Keratinocyte (primary cell): ENCODE measurements at regions not wholly inside any gene's neighbourhood (a gene's known extent, or its start where the extent isn't known, plus 50 kb on each side); places are given as distances from the start of the nearest gene placed in this dataset.
"Not testable (repeated sequence)": the region's sequence is repeated elsewhere in the genome, so short reads cannot be mapped to it uniquely, and the experiment has no call there.

ENCODE experiments used
- DNase-seq: peaks from one replicate; pipeline ENCODE4 v3.0.0-alpha.2; 2011; ENCODE audit warnings: low read depth, missing footprints, low spot score
- FAIRE-seq: peaks from 2 replicates; lab custom pipeline; 2011; peaks lifted over from hg19 to GRCh38; lab: Jason Lieb, UNC
- H2AFZ ChIP-seq: 2 replicates; pipeline ENCODE4 v1.6.0; 2012; ENCODE audit warnings: low read length, control low read depth, inconsistent platforms; ENCODE audit not compliant: control insufficient read depth
- H3K27ac ChIP-seq: 2 replicates; pipeline ENCODE4 v1.5.1; 2011; ENCODE audit warnings: low read length; ENCODE audit not compliant: control insufficient read depth, insufficient read depth
- H3K27me3 ChIP-seq: 3 replicates; pipeline ENCODE4 v1.6.0; 2011; ENCODE audit warnings: low read length; ENCODE audit not compliant: control insufficient read depth, insufficient read depth; ENCODE audit errors: extremely low read depth
- H3K36me3 ChIP-seq, 2 experiments: 2 replicates in 1 of 2; 3 replicates in 1 of 2; pipeline ENCODE4 v1.5.1; 2011; ENCODE audit warnings: low read length in 2 of 2, mild to moderate bottlenecking in 1 of 2; ENCODE audit not compliant: control insufficient read depth in 2 of 2, insufficient read depth in 2 of 2; ENCODE audit errors: extremely low read depth in 1 of 2
- H3K4me1 ChIP-seq: 3 replicates; pipeline ENCODE4 v1.5.1; 2011; ENCODE audit warnings: low read length; ENCODE audit not compliant: control insufficient read depth, insufficient read depth; ENCODE audit errors: extremely low read depth
- H3K4me2 ChIP-seq: 3 replicates; pipeline ENCODE4 v1.6.0; 2011; ENCODE audit warnings: low read depth, low read length; ENCODE audit not compliant: control insufficient read depth, insufficient read depth; ENCODE audit errors: extremely low read depth
- H3K4me3 ChIP-seq, 3 experiments: fragments of 200-600 bp in 1 of 3; sonication (generic) in 1 of 3; 2 replicates in 2 of 3; 3 replicates in 1 of 3; pipeline ENCODE4 v1.5.1; 2011 to 2016; ENCODE audit warnings: low read length in 3 of 3, mild to moderate bottlenecking in 3 of 3, control low read depth in 2 of 3, inconsistent platforms in 1 of 3, low read depth in 1 of 3, mixed read lengths in 1 of 3, mixed run types in 1 of 3, moderate library complexity in 1 of 3; ENCODE audit not compliant: control insufficient read depth in 2 of 3, insufficient read depth in 2 of 3; ENCODE audit errors: extremely low read depth in 1 of 3
- H3K79me2 ChIP-seq: 2 replicates; pipeline ENCODE4 v1.6.0; 2012; ENCODE audit warnings: low read length; ENCODE audit not compliant: control insufficient read depth, insufficient read depth
- H3K9ac ChIP-seq: 3 replicates; pipeline ENCODE4 v1.6.0; 2011; ENCODE audit warnings: low read length; ENCODE audit not compliant: control insufficient read depth, insufficient read depth; ENCODE audit errors: extremely low read depth
- H3K9me1 ChIP-seq: 3 replicates; pipeline ENCODE4 v1.6.0; 2011; ENCODE audit warnings: low read length; ENCODE audit not compliant: control insufficient read depth, insufficient read depth; ENCODE audit errors: extremely low read depth
- H3K9me3 ChIP-seq: 2 replicates; pipeline ENCODE4 v1.5.1; 2012; ENCODE audit warnings: low read depth, low read length; ENCODE audit not compliant: control insufficient read depth
- H4K20me1 ChIP-seq: 3 replicates; pipeline ENCODE4 v1.6.0; 2011; ENCODE audit warnings: low read length; ENCODE audit not compliant: control insufficient read depth, insufficient read depth; ENCODE audit errors: extremely low read depth
- CTCF ChIP-seq, 3 experiments: IDR thresholded peaks in 1 of 3; conservative IDR thresholded peaks in 1 of 3; optimal IDR thresholded peaks in 1 of 3; 2 replicates in 2 of 3; 3 replicates in 1 of 3; pipeline versions ENCODE3 to v1.5.1; 2011; ENCODE audit warnings: low read length in 3 of 3, mild to moderate bottlenecking in 3 of 3, moderate library complexity in 2 of 3, control low read depth in 1 of 3, inconsistent platforms in 1 of 3; ENCODE audit not compliant: insufficient read depth in 2 of 3; ENCODE audit errors: extremely low read depth in 1 of 3
- EZH2 ChIP-seq: IDR thresholded peaks from one replicate; pipeline ENCODE4 v1.6.1; 2012; ENCODE audit warnings: inconsistent platforms, mild to moderate bottlenecking, low read length, moderate library complexity
- dilution Hi-C: fragments of 300-500 bp; cut with MboI; formaldehyde crosslinking; loops from one replicate; pipeline ENCODE4 v1.7.0; 2020; ENCODE audit warnings: low sequenced_read_pairs; ENCODE audit not compliant: extremely low pct_ligation_motif_present

- Histone ChIP-seq H3K4me2 (no peak overlapping the region), H3K9me1 (no peaks in the 10 kb centered on the region), H3K9ac (no peak overlapping the region), H3K4me1 (no peaks in the 10 kb centered on the region), H3K9me3 (no peaks in the 10 kb centered on the region), H3K27ac (no peak overlapping the region), H4K20me1 (no peaks in the 10 kb centered on the region), H3K79me2 (no peaks in the 10 kb centered on the region), H3K36me3 (no peaks in the 10 kb centered on the region), H3K4me3 (no peak overlapping the region), H2AFZ (no peak overlapping the region), H3K27me3 (no peaks in the 10 kb centered on the region)
- no peak for DNase-seq
- TF ChIP-seq CTCF (optimal IDR thresholded peaks at IDR 0.05 in 1 of 3, IDR thresholded peaks at IDR 0.05 in 1 of 3, conservative IDR thresholded peaks at IDR 0.05 in 1 of 3; ENCODE audit: extremely low read depth in 1 of 3, insufficient read depth in 2 of 3, low read length in 3 of 3): no peak
- no peak for TF ChIP-seq EZH2
- dilution Hi-C loops: no loop called here
- no peak for FAIRE-seq
These were observed 148.8 kb upstream of the ADAMTSL1 start for GRCh38 chr9:18324928-18325745.

DNA sequence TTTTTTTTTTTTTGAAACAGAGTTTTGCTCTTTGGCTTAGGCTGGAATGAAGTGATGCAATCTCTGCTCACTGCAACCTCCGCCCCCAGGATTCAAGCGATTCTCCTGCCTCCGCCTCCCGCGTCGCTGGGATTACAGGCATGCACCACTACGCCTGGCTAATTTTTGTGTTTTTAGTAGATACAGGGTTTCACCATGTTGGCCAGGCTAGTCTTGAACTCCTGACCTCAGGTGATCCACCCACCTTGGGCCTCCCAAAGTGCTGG is 148.3 kb upstream of the ADAMTSL1 start:
- H3K9ac ChIP-seq, FAIRE-seq, H3K27ac ChIP-seq, DNase-seq, H3K27me3 ChIP-seq, H3K9me1 ChIP-seq, H3K4me3 ChIP-seq, H4K20me1 ChIP-seq, H3K4me1 ChIP-seq, H3K79me2 ChIP-seq, H2AFZ ChIP-seq, H3K36me3 ChIP-seq, H3K9me3 ChIP-seq, dilution Hi-C loops, H3K4me2 ChIP-seq: not testable (repeated sequence)

DNA sequence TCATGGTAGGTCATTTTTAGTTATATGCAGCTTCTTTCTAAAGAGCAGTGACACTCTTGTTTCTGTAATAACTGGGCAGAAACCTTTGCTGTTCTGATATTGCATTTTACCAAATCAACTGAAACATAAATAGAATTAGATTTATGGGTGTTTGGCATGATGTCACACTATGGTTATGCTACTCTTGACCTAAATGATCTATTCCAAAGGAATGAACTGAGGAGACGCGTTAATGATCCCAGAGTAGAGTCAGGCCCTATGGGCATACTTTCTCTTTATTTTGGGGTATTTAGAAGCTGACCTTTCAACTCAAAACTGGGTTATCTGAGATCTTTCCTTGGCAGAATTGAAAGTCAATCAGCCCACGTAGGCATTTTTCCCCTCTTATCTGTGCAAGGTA is 146.8 kb upstream of the ADAMTSL1 start:
- Histone ChIP-seq H3K9me1 (no peaks in the 10 kb centered on the region), H3K9ac (no peak overlapping the region), H3K36me3 (no peaks in the 10 kb centered on the region), H3K4me2 (no peak overlapping the region), H3K27me3 (no peaks in the 10 kb centered on the region), H3K79me2 (no peaks in the 10 kb centered on the region), H2AFZ (no peak overlapping the region), H3K27ac (no peak overlapping the region), H3K4me1 (no peaks in the 10 kb centered on the region), H3K9me3 (no peaks in the 10 kb centered on the region), H3K4me3 (no peak overlapping the region), H4K20me1 (no peaks in the 10 kb centered on the region)
- no peak for DNase-seq
- dilution Hi-C loops: no loop called here
- TF ChIP-seq CTCF (optimal IDR thresholded peaks at IDR 0.05 in 1 of 3, IDR thresholded peaks at IDR 0.05 in 1 of 3, conservative IDR thresholded peaks at IDR 0.05 in 1 of 3; ENCODE audit: extremely low read depth in 1 of 3, insufficient read depth in 2 of 3, low read length in 3 of 3) (no peak), EZH2 (no peak)
- peak; percentile 39 for FAIRE-seq
